SU-DHL-6 (cell line): ENCODE measurements at regions not wholly inside any gene's neighbourhood (a gene's known extent, or its start where the extent isn't known, plus 50 kb on each side); places are given as distances from the start of the nearest gene placed in this dataset.

Experiments used
- H2AFZ ChIP-seq: fragments of 200-600 bp; sonication (generic); 2 replicates; pipeline ENCODE4 v1.6.1; 2014; ENCODE audit warnings: low read depth, mild to moderate bottlenecking, moderate library complexity, mixed read lengths, antibody characterized with exemption, low read length; ENCODE audit not compliant: severe bottlenecking
- H3F3A ChIP-seq: fragments of 200-600 bp; shearing (Covaris generic); 2 replicates; pipeline ENCODE4 v1.6.0; 2016; ENCODE audit warnings: antibody characterized with exemption, mild to moderate bottlenecking; ENCODE audit not compliant: insufficient read depth
- H3K27ac ChIP-seq: fragments of 200-600 bp; sonication (generic); 2 replicates; pipeline ENCODE4 v1.5.1; 2016; ENCODE audit warnings: low read depth, mild to moderate bottlenecking, low read length, moderate library complexity, mixed read lengths
- H3K27me3 ChIP-seq: fragments of 200-600 bp; sonication (generic), shearing (Covaris generic); 2 replicates; pipeline ENCODE4 v1.6.0; 2014; ENCODE audit warnings: mild to moderate bottlenecking, low read length
- H3K36me3 ChIP-seq: fragments of 200-600 bp; sonication (generic); 2 replicates; pipeline ENCODE4 v1.6.1; 2014; ENCODE audit warnings: mild to moderate bottlenecking, low read length, mixed read lengths
- H3K4me2 ChIP-seq: fragments of 300-600, 200-600 bp; shearing (Covaris generic), sonication (generic); 2 replicates; pipeline ENCODE4 v1.6.0; 2014; ENCODE audit warnings: low read length, low read depth, mild to moderate bottlenecking; ENCODE audit not compliant: poor library complexity, severe bottlenecking
- H3K4me3 ChIP-seq: fragments of 200-600 bp; sonication (generic); 2 replicates; pipeline ENCODE4 v1.5.1; 2014; ENCODE audit warnings: antibody characterized with exemption, low read length, mild to moderate bottlenecking, mixed read lengths; ENCODE audit not compliant: insufficient read depth, poor library complexity, severe bottlenecking
- H3K79me2 ChIP-seq: fragments of 200-600 bp; sonication (generic); 2 replicates; pipeline ENCODE4 v1.6.1; 2014; ENCODE audit warnings: mild to moderate bottlenecking, low read length, moderate library complexity; ENCODE audit not compliant: insufficient read depth
- H3K9ac ChIP-seq: fragments of 200-600 bp; sonication (generic); 2 replicates; pipeline ENCODE4 v1.7.0; 2014; ENCODE audit warnings: mild to moderate bottlenecking, low read length
- H3K9me2 ChIP-seq: fragments of 200-600 bp; sonication (generic); replicated peaks from 2 replicates; pipeline ENCODE4 v1.6.1; 2014; ENCODE audit warnings: low read length; ENCODE audit not compliant: insufficient read depth
- H3K9me3 ChIP-seq: fragments of 200-600 bp; sonication (generic); 2 replicates; pipeline ENCODE4 v1.6.1; 2014; ENCODE audit warnings: low read length, mixed read lengths; ENCODE audit not compliant: insufficient read depth
- H4K20me1 ChIP-seq: fragments of 200-600 bp; sonication (generic); 2 replicates; pipeline ENCODE4 v1.6.1; 2014; ENCODE audit warnings: low read depth, mild to moderate bottlenecking, antibody characterized with exemption, low read length, moderate library complexity, mixed read lengths
- CTCF ChIP-seq: fragments of 200-600 bp; sonication (generic); IDR thresholded peaks from one replicate; pipeline ENCODE4 v1.5.1; 2017; ENCODE audit warnings: antibody characterized with exemption, mild to moderate bottlenecking, low read length, moderate library complexity; ENCODE audit not compliant: insufficient read depth, poor library complexity, severe bottlenecking
- EZH2phosphoT487 ChIP-seq: fragments of 200-600 bp; sonication (generic), shearing (Covaris generic); conservative IDR thresholded peaks from 2 replicates; pipeline ENCODE4 v1.6.1; 2018; ENCODE audit warnings: mild to moderate bottlenecking, antibody characterized with exemption, low read length, moderate library complexity, mixed read lengths

- Histone ChIP-seq H3K27ac (no peak overlapping the region), H2AFZ (no peak overlapping the region), H3K4me2 (no peak overlapping the region), H3K79me2 (no peaks in the 10 kb centered on the region), H3K9ac (no peak overlapping the region), H3K36me3 (no peaks in the 10 kb centered on the region), H3K27me3 (no peaks in the 10 kb centered on the region), H3K9me2 (no peaks in the 10 kb centered on the region), H3K9me3 (no peaks in the 10 kb centered on the region), H4K20me1 (no peaks in the 10 kb centered on the region), H3K4me3 (no peak overlapping the region), H3F3A (no peaks in the 10 kb centered on the region)
- TF ChIP-seq CTCF: no peak
Observed at GRCh38 chr1:70616946-70617345, 205.9 kb downstream of the CTH start.

GRCh38 chr1:70617728-70618127, 206.7 kb downstream of the CTH start:
- no peak for TF ChIP-seq CTCF
- no peak for TF ChIP-seq EZH2phosphoT487
- Histone ChIP-seq H2AFZ (no peak overlapping the region), H3K36me3 (no peaks in the 10 kb centered on the region), H3K27me3 (no peaks in the 10 kb centered on the region), H3K4me3 (no peak overlapping the region), H4K20me1 (no peaks in the 10 kb centered on the region), H3K9me3 (no peaks in the 10 kb centered on the region), H3K4me2 (no peak overlapping the region), H3K9ac (no peak overlapping the region), H3F3A (no peaks in the 10 kb centered on the region), H3K79me2 (no peaks in the 10 kb centered on the region), H3K9me2 (no peaks in the 10 kb centered on the region), H3K27ac (no peak overlapping the region)

GRCh38 chr1:70627910-70628309, 216.8 kb downstream of the CTH start:
- Histone ChIP-seq H3K9me2 (no peaks in the 10 kb centered on the region), H3K27ac (no peak overlapping the region)

More at GRCh38 chr1:70627910-70628309, 216.8 kb downstream of the CTH start:
- Histone ChIP-seq H2AFZ (no peak overlapping the region), H4K20me1 (no peaks in the 10 kb centered on the region), H3K79me2 (no peaks in the 10 kb centered on the region), H3K36me3 (no peaks in the 10 kb centered on the region), H3F3A (no peaks in the 10 kb centered on the region), H3K9ac (no peak overlapping the region), H3K27me3 (no peaks in the 10 kb centered on the region), H3K4me2 (no peak overlapping the region), H3K9me3 (no peaks in the 10 kb centered on the region), H3K4me3 (no peak overlapping the region)
- TF ChIP-seq CTCF (no peak), EZH2phosphoT487 (no peak)
